Right lobe of liver (tissue), 4 donors: ENCODE measurements at regions not wholly inside any gene's neighbourhood (a gene's known extent, or its start where the extent isn't known, plus 50 kb on each side); places are given as distances from the start of the nearest gene placed in this dataset.

Experiments used
- POLR2A ChIP-seq: fragments of 450-650 bp; IDR thresholded peaks from one replicate; pipeline ENCODE4 v1.6.1; 2017; ENCODE audit warnings: antibody characterized with exemption, mild to moderate bottlenecking
- TF ChIP-seq, protein P1 (sequence below), 4 donors: fragments of 200-600 bp in 3 of 4; fragments of 450-650 bp in 1 of 4; IDR thresholded peaks; one replicate each; pipeline versions ENCODE4 v1.5.1 to v1.8.0; 2016 to 2022; ENCODE audit warnings: antibody characterized with exemption in 4 of 4, mild to moderate bottlenecking in 2 of 4
- donor health status: DM: no; HTN: no; CAD: no.
- donor health status: DM: no; HTN: no; CAD: no.
- donor health status: DM: no; HTN: yes; CAD: no.

GRCh38 chr7:49260538-49260937 is 336.2 kb downstream of the CDC14C start:
- TF ChIP-seq POLR2A, result no peak
- TF ChIP-seq, protein P1, sequence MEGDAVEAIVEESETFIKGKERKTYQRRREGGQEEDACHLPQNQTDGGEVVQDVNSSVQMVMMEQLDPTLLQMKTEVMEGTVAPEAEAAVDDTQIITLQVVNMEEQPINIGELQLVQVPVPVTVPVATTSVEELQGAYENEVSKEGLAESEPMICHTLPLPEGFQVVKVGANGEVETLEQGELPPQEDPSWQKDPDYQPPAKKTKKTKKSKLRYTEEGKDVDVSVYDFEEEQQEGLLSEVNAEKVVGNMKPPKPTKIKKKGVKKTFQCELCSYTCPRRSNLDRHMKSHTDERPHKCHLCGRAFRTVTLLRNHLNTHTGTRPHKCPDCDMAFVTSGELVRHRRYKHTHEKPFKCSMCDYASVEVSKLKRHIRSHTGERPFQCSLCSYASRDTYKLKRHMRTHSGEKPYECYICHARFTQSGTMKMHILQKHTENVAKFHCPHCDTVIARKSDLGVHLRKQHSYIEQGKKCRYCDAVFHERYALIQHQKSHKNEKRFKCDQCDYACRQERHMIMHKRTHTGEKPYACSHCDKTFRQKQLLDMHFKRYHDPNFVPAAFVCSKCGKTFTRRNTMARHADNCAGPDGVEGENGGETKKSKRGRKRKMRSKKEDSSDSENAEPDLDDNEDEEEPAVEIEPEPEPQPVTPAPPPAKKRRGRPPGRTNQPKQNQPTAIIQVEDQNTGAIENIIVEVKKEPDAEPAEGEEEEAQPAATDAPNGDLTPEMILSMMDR (IDR thresholded peaks at IDR 0.05), result no peak
